ENCODE measurements at regions not wholly inside any gene's neighbourhood (a gene's known extent, or its start where the extent isn't known, plus 50 kb on each side); places are given as distances from the start of the nearest gene placed in this dataset.
A peak's percentile ranks its signal among the peaks of the same experiment; 100 is the strongest.

DNA sequence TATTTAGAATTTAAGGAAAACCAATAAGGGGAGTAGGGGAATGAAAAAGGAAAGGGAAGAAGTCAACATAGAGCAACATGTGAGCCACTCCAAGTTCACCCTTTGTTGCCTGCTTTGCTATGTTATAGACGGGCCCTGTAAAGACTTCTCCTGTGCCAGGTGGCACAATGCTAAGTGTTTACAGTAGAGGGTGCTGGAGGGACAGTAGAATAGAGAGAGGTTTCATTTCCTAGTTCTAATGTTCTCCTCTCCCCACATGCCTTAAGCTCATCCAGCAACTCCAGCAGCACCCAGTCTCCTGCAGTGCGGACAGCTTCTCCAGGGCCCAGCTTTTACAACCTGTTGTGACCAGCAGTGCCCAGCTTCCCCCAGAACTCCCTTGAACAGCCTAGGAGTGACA is 468.0 kb downstream of the HS3ST3B1 start:
- DNase-seq (ENCODE audit: low read depth, low spot score) = no peak

GRCh38 chr17:14762736-14763479 is 462.0 kb downstream of the HS3ST3B1 start:
- no peak for DNase-seq (ENCODE audit: low read depth, low spot score)

- DNase-seq (ENCODE audit: low read depth, low spot score) = no peak
Observed at GRCh38 chr17:14760719-14761411, 460.0 kb downstream of the HS3ST3B1 start.

GRCh38 chr17:14760212-14760611 is 459.3 kb downstream of the HS3ST3B1 start:
- no peak for DNase-seq (ENCODE audit: low read depth, low spot score)

GRCh38 chr17:14759325-14759724 is 458.4 kb downstream of the HS3ST3B1 start:
- no peak for DNase-seq (ENCODE audit: low read depth, low spot score)

DNA sequence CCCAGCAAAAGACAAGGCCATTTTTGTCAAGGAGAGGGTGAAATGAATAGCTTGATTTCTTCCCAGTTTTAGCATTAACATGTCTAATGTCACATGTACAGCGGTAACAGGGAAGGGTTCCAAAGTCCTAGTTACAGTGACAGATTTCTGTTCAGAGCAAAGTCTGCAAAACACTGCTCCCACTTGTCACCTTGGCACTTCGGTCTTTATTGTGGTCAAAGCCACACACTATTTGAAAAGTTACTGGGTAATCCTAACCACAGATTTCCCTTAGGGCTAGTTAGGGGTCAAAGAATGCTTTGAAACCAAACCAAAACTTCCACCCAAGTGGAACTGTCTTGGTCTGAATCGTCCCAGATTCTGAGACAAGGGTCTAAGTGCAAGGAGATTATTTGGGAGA is 455.6 kb downstream of the HS3ST3B1 start:
- no peak for DNase-seq (ENCODE audit: low read depth, low spot score)

DNA sequence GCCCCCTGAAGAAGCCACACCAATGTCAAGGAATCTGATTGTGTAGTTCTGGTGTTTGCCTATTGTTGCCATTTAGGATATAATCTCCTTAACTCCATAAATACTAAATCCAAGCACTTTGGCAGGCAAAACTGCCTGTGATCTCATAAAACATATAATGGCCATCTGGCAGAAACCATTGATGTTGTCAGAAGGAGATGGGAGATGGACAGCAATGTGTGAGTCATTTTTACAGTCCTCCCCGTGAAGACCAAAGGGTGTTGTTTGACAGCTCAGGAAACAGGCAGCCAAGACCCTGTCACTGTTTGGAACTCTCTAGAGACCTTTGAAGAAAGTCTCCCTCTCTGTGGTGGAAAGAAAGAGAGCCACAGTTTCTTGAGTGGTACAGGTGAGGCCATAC is 454.1 kb downstream of the HS3ST3B1 start:
- DNase-seq (ENCODE audit: low read depth, low spot score) = no peak

- DNase-seq (ENCODE audit: low read depth, low spot score) = no peak
Observed at GRCh38 chr17:14753383-14753782, 452.5 kb downstream of the HS3ST3B1 start.

DNA sequence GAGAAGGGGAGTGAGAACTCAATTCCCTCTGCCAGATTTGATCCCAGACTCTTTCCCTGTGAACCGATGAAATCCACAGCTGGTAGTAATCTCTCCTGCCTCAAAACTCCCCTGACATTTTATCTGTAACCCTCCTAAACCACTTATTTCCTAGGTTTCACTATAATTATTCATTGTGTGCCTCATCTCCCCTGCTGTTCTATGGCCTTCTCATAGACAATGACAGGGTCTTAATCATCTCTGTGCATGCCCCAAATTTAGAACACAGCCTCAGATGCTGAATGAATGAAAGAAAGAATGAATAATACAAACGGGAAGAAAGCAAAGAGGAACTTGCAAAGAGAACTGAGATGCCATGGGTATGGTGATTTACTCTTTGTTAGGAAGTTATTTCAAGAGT is 451.1 kb downstream of the HS3ST3B1 start:
- DNase-seq (ENCODE audit: low read depth, low spot score) = no peak

GRCh38 chr17:14750866-14751265 is 450.0 kb downstream of the HS3ST3B1 start:
- no peak for DNase-seq (ENCODE audit: low read depth, low spot score)

DNA sequence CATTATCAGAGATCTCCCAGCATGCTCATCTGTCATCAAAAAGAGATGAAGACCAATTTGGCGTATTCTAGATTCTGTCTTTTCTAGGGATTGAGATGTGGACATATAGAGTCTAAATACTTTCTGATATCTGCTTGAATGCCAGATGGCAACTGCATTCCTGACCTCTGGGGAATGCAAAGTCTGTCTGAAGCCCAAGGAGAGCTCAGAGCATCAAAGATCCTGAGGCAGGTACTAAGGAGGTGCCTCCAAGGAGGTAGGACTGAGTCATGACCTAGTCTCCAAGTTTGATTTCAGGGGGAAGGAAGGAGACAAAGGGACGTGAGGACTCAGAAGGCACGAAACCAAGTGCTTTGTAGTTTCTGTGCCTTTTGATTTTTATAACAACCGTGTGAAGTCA is 448.4 kb downstream of the HS3ST3B1 start:
- no peak for DNase-seq (ENCODE audit: low read depth, low spot score)

GRCh38 chr17:14748036-14748710 is 447.3 kb downstream of the HS3ST3B1 start:
- DNase-seq (ENCODE audit: low read depth, low spot score) = no peak

DNA sequence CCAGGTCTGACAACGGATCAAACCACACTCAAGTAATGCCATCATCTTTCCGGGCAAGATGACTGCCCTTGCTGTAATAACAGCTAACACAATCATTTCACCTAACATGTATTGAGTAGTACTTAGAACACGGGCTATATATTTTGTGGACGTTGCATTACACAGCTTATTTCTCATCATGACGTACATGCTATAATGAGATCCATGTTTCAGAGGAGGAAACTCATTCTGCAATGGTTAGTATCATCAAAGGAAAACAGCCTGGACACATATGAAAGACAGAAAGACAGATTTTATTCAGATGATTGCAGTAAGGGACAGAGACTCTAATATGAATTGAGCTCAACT is 446.7 kb downstream of the HS3ST3B1 start:
- DNase-seq (ENCODE audit: low read depth, low spot score) = no peak

DNA sequence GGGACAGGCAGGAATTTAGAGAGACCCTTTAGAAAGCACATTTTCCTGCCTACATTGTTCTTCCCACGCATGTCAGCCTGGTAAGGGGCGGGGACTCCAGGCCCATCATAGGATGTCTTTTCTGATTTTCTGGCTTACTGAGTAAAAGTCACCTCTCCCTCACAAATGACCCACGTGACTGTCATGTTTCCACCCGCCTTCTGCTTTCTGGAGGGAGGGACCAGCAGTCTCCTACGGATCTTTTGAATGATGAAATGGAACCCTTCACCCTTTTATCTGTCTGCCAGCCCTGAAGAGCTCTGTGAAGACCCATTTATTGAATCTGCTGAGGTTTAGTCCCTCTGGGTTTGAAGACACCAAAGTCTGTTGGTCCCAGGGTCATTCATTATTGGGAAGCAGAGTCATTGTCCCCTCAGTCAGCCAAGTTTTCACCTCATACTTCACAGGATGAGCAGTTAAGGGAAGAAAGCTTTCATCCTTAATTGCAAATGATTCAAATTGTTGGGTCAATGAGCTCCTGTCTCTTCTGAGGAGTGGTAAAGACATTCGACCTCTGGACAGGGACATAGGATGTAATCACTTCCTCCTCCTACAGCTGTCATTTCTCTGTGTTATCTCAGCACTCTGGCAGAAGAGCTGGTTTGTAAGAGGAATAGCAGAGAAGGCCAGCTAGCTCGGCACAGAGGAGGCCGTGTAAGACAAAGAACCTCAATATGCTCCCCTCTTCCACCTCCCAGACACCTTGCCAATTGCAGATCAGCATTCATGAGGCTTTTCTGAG is 446.1 kb downstream of the HS3ST3B1 start:
- DNase-seq (ENCODE audit: low read depth, low spot score) = no peak

DNA sequence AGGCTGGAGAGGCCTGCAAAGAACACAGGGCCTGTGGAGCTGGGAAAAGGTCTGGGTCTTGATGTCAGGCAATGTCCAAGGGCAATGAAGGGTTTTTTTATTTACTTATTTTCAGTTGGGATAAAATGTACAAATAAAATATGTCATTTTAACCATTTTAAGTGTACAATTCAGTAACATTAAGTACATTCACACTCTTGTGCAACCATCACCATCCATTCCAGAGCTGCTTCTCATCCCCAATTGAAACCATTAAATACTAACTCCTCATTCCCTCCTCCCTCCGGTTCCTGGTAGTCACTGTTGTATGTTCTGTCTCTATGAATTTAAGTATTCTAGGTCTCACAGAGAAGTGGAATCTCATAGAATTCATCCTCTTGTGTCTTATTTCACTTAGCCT is 444.7 kb downstream of the HS3ST3B1 start:
- no peak for DNase-seq (ENCODE audit: low read depth, low spot score)

- no peak for DNase-seq (ENCODE audit: low read depth, low spot score)
Observed at GRCh38 chr17:14744761-14745473, 444.0 kb downstream of the HS3ST3B1 start.

DNA sequence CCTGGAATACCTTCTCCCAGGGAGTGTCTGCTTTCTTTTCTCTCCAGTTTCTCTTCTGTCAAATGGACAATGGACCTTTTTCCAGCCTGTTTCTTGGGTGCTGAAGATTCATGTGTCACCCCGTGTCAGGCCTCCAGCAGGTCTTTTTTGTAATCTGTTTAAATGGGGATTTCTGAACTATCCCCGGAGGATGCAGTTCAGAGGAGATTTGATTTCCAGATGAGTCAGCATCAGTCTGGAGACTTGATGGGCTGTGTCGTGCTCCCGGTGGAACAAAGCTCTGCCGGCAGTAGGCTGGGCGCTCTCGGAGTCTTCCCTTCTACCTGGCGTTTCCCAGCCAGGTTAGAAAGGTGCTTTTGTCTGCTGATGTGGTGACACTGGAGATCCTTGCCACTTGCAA is 440.6 kb downstream of the HS3ST3B1 start:
- DNase-seq (ENCODE audit: low read depth, low spot score) = no peak

DNA sequence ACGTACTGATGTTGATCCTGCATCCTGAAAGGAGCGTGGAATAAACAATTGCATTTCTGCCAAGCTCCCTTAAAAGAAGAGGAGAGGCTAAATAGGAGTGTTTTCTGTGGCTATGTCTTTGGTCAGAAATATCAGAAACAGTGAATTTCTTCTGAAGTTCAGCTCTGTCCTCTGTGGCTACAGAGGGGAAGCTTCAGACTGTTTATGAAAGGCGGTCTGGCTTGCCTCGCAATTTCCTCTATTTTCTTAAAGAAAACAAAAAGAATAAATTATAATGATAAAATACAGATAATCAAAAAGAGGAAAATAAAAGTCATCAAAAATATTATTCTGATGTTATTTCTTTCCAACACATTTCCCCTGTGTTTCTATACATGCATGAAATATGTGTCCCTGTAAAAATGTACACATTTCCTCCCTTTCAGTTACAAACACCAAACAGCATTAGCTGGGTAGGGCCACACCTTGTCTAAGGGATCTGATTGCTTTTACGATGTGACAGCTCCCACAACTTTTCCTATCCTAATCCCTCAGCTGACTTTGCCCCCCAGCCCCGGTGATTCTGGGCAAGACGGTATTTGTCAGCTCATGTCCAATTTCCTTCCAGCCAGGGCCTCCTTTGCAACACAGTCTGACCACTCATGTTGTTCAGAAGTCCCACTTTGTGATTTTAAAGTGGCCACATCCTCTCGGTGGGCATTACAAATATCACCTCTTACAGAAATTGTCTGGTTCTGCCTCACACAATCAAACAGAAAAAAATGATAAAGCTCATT is 439.0 kb downstream of the HS3ST3B1 start:
- no peak for DNase-seq (ENCODE audit: low read depth, low spot score)

DNA sequence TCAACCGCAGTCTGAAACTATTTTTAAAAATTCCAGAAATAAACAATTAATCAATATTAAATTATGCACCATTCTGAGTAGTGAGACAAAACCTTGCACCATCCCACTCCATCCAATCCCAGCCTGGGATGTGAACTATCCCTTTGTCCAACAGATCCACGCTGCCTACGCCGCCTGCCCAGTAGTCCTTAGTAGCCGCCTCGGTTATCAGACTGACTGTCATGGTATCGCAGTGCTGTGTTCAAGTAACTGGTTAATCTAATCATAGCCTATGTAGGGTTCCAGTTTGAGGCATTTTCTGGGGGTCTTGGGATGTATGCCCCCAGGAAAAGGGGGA is 437.7 kb downstream of the HS3ST3B1 start:
- no peak for DNase-seq (ENCODE audit: low read depth, low spot score)

DNA sequence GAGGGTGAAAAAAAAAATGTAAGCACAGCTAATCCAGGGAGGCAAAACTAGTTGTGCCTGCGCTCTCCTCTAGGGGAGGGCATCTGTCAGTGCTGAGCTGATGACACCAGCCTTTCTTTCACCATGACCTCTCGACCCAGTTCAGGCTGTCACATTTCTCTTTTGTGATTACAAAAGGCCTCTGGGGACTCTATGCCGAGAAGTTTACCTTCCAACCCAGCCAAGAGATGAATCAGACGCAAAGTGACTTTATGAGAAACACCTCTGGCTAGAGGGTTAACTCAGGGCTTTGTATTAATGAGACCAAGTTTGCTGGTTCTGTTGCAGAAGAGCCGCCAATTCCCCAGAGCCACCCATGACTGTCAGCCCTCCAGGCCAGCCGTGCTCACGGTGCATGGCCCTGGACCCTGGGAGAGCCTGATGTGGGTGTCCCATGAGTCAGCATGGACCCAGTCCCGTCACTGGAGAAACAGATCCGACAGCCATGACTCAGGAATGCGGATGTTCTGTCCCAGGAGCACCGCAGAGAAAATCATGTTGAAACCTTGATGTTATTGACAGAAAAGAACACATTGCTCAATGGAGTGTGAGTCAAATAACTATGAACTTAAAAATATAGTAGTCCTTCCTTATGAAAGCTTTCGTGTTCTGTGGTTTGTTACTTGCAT is 437.2 kb downstream of the HS3ST3B1 start:
- peak; percentile 77 for DNase-seq (ENCODE audit: low read depth, low spot score)

Measured in astrocyte of the hippocampus (primary cell).